HCT116 (cell line): ENCODE measurements at regions not wholly inside any gene's neighbourhood (a gene's known extent, or its start where the extent isn't known, plus 50 kb on each side); places are given as distances from the start of the nearest gene placed in this dataset.

Experiments
- ATF3 ChIP-seq: IDR thresholded peaks from 2 replicates; pipeline ENCODE4 v1.6.1; 2012
- CTCF ChIP-seq, 3 experiments: fragments of 200-600 bp in 1 of 3; sonication (generic) in 1 of 3; IDR thresholded peaks in 2 of 3; conservative IDR thresholded peaks in 1 of 3; 2 replicates each; pipeline ENCODE4 v1.5.1; 2012 to 2017; ENCODE audit warnings: low read depth in 2 of 3, low read length in 2 of 3, antibody characterized with exemption in 1 of 3, borderline replicate concordance in 1 of 3, control low read depth in 1 of 3, mild to moderate bottlenecking in 1 of 3, mixed read lengths in 1 of 3, mixed run types in 1 of 3, moderate library complexity in 1 of 3; ENCODE audit not compliant: insufficient read depth in 1 of 3
- EZH2phosphoT487 ChIP-seq: fragments of 200-600 bp; IDR thresholded peaks from 2 replicates; pipeline ENCODE4 v1.6.1; 2018; ENCODE audit warnings: antibody characterized with exemption, borderline replicate concordance
- FOSL1 ChIP-seq: IDR thresholded peaks from 2 replicates; pipeline ENCODE4 v1.6.1; 2012; ENCODE audit warnings: low read depth
- JUND ChIP-seq: IDR thresholded peaks from 2 replicates; pipeline ENCODE4 v1.6.1; 2012
- POLR2A ChIP-seq: IDR thresholded peaks from 2 replicates; pipeline ENCODE4 v1.7.0; 2011; ENCODE audit warnings: borderline replicate concordance; ENCODE audit not compliant: insufficient read depth, insufficient read length; ENCODE audit errors: extremely low read depth
- POLR2AphosphoS5 ChIP-seq: IDR thresholded peaks from 2 replicates; pipeline ENCODE4 v1.6.1; 2011; ENCODE audit warnings: mild to moderate bottlenecking, low read depth, low read length, moderate library complexity
- RAD21 ChIP-seq: IDR thresholded peaks from 2 replicates; pipeline ENCODE4 v1.6.1; 2012; ENCODE audit warnings: low read depth, mild to moderate bottlenecking
- REST ChIP-seq: IDR thresholded peaks from 2 replicates; pipeline ENCODE4 v1.6.1; 2012; ENCODE audit warnings: low read depth
- SRF ChIP-seq: IDR thresholded peaks from 2 replicates; pipeline ENCODE4 v1.6.1; 2012; ENCODE audit warnings: low read depth
- YY1 ChIP-seq: IDR thresholded peaks from 2 replicates; pipeline ENCODE4 v1.6.1; 2011; ENCODE audit warnings: low read length, low read depth, moderate library complexity, mild to moderate bottlenecking; ENCODE audit not compliant: insufficient replicate concordance; ENCODE audit errors: extremely low read depth
- ZFX ChIP-seq: fragments of 450-650 bp; IDR thresholded peaks from 2 replicates; pipeline ENCODE4 v1.6.1; 2017
- ZNF274 ChIP-seq: fragments of 200-500 bp; sonication (Bioruptor generic); IDR thresholded peaks from 2 replicates; pipeline ENCODE4 v1.6.1; 2014; ENCODE audit warnings: mild to moderate bottlenecking, low read depth, low read length, inconsistent platforms

GRCh38 chr3:40996382-40996781, 202.9 kb upstream of the CTNNB1 start:
- TF ChIP-seq FOSL1: no peak
- TF ChIP-seq CTCF (IDR thresholded peaks at IDR 0.05 in 2 of 3, conservative IDR thresholded peaks at IDR 0.05 in 1 of 3; ENCODE audit: borderline replicate concordance in 1 of 3, insufficient read depth in 1 of 3, low read depth in 2 of 3, low read length in 2 of 3): no peak
- no peak for TF ChIP-seq POLR2A
- no peak for TF ChIP-seq YY1
- TF ChIP-seq POLR2AphosphoS5: no peak
- TF ChIP-seq RAD21: no peak
- no peak for TF ChIP-seq ATF3
- TF ChIP-seq REST: no peak
- TF ChIP-seq SRF: no peak
- TF ChIP-seq ZFX: no peak
- no peak for TF ChIP-seq ZNF274
- TF ChIP-seq JUND: no peak
- no peak for TF ChIP-seq EZH2phosphoT487
